ENCODE measurements at regions not wholly inside any gene's neighbourhood (a gene's known extent, or its start where the extent isn't known, plus 50 kb on each side); places are given as distances from the start of the nearest gene placed in this dataset.

DNA sequence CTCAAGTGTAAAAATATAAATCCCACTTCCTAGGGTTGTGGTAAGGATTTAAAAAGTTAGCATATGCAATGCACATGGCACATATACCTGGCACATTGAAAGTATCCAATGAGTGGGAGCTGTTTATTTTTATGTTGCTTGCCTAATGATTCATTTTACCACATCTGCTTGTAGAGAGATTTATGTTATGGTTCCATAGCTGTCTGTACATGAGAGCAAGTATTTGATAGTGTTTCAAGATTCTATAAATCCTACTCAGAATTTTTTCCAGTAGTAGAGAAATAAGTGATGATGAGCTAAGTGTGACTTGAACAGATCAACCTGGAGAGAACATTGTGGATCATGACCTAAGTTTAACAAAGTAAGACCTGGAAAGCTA lies 125.3 kb upstream of the SPTLC3 start:
- Histone ChIP-seq H3K27me3 (no peaks in the 10 kb centered on the region), H3K9me3 (no peaks in the 10 kb centered on the region), H3K9ac (no peak overlapping the region), H3K27ac (no peak overlapping the region), H3K4me1 (no peaks in the 10 kb centered on the region), H4K20me1 (no peaks in the 10 kb centered on the region), H3K4me2 (no peak overlapping the region), H3K36me3 (no peaks in the 10 kb centered on the region), H3K4me3 (no peak overlapping the region)
- TF ChIP-seq Cebpa-rat (IDR thresholded peaks at IDR 0.05): no peak

DNA sequence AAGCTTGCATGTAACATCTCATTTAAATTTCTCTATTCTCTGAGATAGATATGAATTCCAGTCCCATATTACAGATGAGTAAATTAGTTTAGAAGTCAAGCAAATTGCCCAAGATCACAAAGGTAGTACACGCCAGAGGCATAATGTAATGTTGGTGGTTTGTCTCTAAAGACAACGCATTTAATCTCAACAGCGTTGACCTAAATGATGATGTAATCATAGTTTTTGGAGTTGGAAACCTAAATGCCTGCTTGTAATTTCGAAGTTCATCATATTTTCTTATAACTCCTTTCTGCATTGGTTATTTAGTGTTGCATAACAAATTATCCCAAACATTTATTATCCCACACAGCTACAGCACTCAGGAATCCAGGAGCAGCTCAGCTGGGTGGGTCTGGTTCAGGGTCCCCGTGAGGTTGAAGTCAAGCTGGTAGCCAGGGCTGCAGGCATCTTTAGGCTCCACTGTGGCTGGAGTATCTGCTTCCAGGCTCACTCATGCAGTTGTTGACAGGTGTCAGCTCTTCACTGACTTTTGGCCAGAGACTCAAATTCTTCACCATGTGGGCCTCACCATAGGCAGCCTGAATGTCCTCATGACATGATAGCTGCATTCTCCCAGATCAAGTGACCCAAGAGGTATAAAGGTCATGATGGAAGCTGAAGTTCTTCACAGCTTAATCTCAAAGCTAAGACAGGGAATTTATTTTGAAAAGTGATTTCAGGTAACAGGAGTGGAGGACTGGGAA lies 122.0 kb upstream of the SPTLC3 start:
- H3K4me2 ChIP-seq: no peak overlapping the region
- no peak overlapping the region for H3K4me3 ChIP-seq
- no peaks in the 10 kb centered on the region for H3K4me1 ChIP-seq
- H3K9ac ChIP-seq: no peak overlapping the region
- no peaks in the 10 kb centered on the region for H3K27me3 ChIP-seq
- no peaks in the 10 kb centered on the region for H3K36me3 ChIP-seq
- no peak for TF ChIP-seq Cebpa-rat (IDR thresholded peaks at IDR 0.05)
- H4K20me1 ChIP-seq: no peaks in the 10 kb centered on the region
- no peak overlapping the region for H3K27ac ChIP-seq
- no peaks in the 10 kb centered on the region for H3K9me3 ChIP-seq

- no peak for TF ChIP-seq Cebpa-rat (IDR thresholded peaks at IDR 0.05)
- Histone ChIP-seq H3K4me2 (no peak overlapping the region), H3K27me3 (no peaks in the 10 kb centered on the region), H4K20me1 (no peaks in the 10 kb centered on the region), H3K4me3 (no peak overlapping the region), H3K9me3 (no peaks in the 10 kb centered on the region), H3K4me1 (no peaks in the 10 kb centered on the region), H3K36me3 (no peaks in the 10 kb centered on the region), H3K27ac (no peak overlapping the region), H3K9ac (no peak overlapping the region)
These were observed 117.1 kb upstream of the SPTLC3 start for GRCh38 chr20:12891643-12892042.

- Histone ChIP-seq H3K9ac (no peak overlapping the region), H3K4me3 (no peak overlapping the region), H3K27ac (no peak overlapping the region), H4K20me1 (no peaks in the 10 kb centered on the region), H3K4me1 (no peaks in the 10 kb centered on the region), H3K4me2 (no peak overlapping the region), H3K9me3 (no peaks in the 10 kb centered on the region), H3K36me3 (no peaks in the 10 kb centered on the region), H3K27me3 (no peaks in the 10 kb centered on the region)
- TF ChIP-seq Cebpa-rat (IDR thresholded peaks at IDR 0.05): no peak
These were observed 115.8 kb upstream of the SPTLC3 start for GRCh38 chr20:12893019-12893418.

GRCh38 chr20:12893653-12894052 lies 115.1 kb upstream of the SPTLC3 start:
- Histone ChIP-seq H3K36me3 (no peaks in the 10 kb centered on the region), H3K4me2 (no peak overlapping the region), H3K9ac (no peak overlapping the region), H3K4me3 (no peak overlapping the region), H3K27me3 (no peaks in the 10 kb centered on the region), H3K27ac (no peak overlapping the region), H4K20me1 (no peaks in the 10 kb centered on the region), H3K9me3 (no peaks in the 10 kb centered on the region), H3K4me1 (no peaks in the 10 kb centered on the region)
- no peak for TF ChIP-seq Cebpa-rat (IDR thresholded peaks at IDR 0.05)

DNA sequence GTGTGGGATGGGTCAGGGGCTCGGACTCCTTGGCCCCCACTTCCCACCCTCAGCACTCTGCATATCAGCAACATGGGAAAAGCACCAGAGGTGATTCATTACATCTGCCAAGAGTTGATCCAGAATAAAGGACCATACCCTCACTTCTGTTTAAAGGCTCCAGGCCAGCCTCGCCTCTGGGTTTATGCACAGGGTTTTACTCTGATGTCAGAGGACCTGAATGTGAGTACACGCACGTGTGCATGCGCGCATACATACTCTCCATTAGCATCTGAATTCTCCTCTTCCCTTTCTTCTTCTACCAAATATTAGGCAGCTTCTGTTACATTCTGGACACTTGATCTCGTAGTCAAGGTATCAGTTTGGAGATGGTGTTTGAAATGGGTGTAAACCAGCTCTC lies 114.7 kb upstream of the SPTLC3 start:
- no peaks in the 10 kb centered on the region for H3K9me3 ChIP-seq

DNA sequence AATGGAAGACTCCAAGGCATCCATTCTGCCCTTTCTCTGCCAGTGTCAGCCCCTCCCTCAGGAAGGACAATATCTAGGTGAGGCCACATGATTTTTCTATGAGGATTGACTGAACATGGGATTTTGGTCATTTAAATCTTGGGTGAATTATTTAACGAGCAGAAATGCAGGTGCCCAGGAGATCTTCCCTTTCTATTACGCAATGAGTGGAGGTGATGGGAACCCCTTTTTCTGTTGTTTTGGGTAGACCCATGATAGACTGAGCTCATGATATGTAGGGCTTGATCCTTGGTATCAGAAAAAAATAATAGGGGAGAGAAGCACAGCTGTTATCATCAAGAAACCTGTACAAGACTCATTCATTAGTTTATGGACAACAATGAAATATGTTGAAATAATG lies 112.6 kb upstream of the SPTLC3 start:
- no peaks in the 10 kb centered on the region for H4K20me1 ChIP-seq
- H3K36me3 ChIP-seq: no peaks in the 10 kb centered on the region
- no peaks in the 10 kb centered on the region for H3K4me1 ChIP-seq
- no peaks in the 10 kb centered on the region for H3K27me3 ChIP-seq
- TF ChIP-seq Cebpa-rat (IDR thresholded peaks at IDR 0.05): no peak
- no peak overlapping the region for H3K4me2 ChIP-seq
- H3K27ac ChIP-seq: no peak overlapping the region
- no peak overlapping the region for H3K4me3 ChIP-seq
- no peak overlapping the region for H3K9ac ChIP-seq
- H3K9me3 ChIP-seq: no peaks in the 10 kb centered on the region

More for the DNA sequence above, 114.7 kb upstream of the SPTLC3 start:
- no peaks in the 10 kb centered on the region for H3K27me3 ChIP-seq
- TF ChIP-seq Cebpa-rat (IDR thresholded peaks at IDR 0.05): no peak
- no peak overlapping the region for H3K4me2 ChIP-seq
- H3K4me1 ChIP-seq: no peaks in the 10 kb centered on the region
- H3K9ac ChIP-seq: no peak overlapping the region
- no peak overlapping the region for H3K4me3 ChIP-seq
- no peak overlapping the region for H3K27ac ChIP-seq
- no peaks in the 10 kb centered on the region for H4K20me1 ChIP-seq
- H3K36me3 ChIP-seq: no peaks in the 10 kb centered on the region

GRCh38 chr20:12902992-12903391 lies 105.8 kb upstream of the SPTLC3 start:
- Histone ChIP-seq H3K27me3 (no peaks in the 10 kb centered on the region), H4K20me1 (no peaks in the 10 kb centered on the region), H3K4me2 (no peak overlapping the region), H3K9me3 (no peaks in the 10 kb centered on the region), H3K4me3 (no peak overlapping the region), H3K27ac (no peak overlapping the region), H3K36me3 (no peaks in the 10 kb centered on the region), H3K9ac (no peak overlapping the region), H3K4me1 (no peaks in the 10 kb centered on the region)
- no peak for TF ChIP-seq Cebpa-rat (IDR thresholded peaks at IDR 0.05)

DNA sequence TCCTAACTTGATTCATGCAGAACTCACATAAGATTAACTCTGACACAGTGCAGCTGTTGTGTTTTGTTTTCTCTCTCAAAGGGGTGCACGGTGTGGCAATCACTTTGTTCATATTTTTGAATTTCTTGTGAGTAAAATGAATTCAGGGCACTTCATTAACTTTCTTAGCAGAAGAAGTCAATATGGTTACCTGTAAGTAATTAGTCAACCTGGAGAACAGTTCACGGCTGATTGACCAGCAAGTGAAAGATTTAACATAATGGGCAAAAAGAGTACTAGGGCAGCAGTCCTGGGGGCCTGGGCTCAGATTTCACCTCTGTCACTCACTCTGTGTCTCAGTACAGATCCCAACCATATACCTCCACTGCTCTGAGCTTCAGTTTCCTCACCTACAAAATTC lies 102.4 kb upstream of the SPTLC3 start:
- Histone ChIP-seq H3K27ac (no peak overlapping the region), H3K4me3 (no peak overlapping the region), H3K4me2 (no peak overlapping the region), H3K9me3 (no peaks in the 10 kb centered on the region), H3K4me1 (no peaks in the 10 kb centered on the region), H3K27me3 (no peaks in the 10 kb centered on the region), H3K36me3 (no peaks in the 10 kb centered on the region), H3K9ac (no peak overlapping the region), H4K20me1 (no peaks in the 10 kb centered on the region)
- TF ChIP-seq Cebpa-rat (IDR thresholded peaks at IDR 0.05): no peak

GRCh38 chr20:12911372-12911771 lies 97.4 kb upstream of the SPTLC3 start:
- Histone ChIP-seq H3K4me1 (no peaks in the 10 kb centered on the region), H3K27me3 (no peaks in the 10 kb centered on the region), H4K20me1 (no peaks in the 10 kb centered on the region), H3K9ac (no peak overlapping the region), H3K27ac (no peak overlapping the region), H3K9me3 (no peaks in the 10 kb centered on the region), H3K4me3 (no peak overlapping the region), H3K36me3 (no peaks in the 10 kb centered on the region), H3K4me2 (no peak overlapping the region)
- no peak for TF ChIP-seq Cebpa-rat (IDR thresholded peaks at IDR 0.05)

Data from BLaER1 (cell line).